ENCODE measurements at regions not wholly inside any gene's neighbourhood (a gene's known extent, or its start where the extent isn't known, plus 50 kb on each side); places are given as distances from the start of the nearest gene placed in this dataset.
"Not testable (repeated sequence)": the region's sequence is repeated elsewhere in the genome, so short reads cannot be mapped to it uniquely, and the experiment has no call there.

GRCh38 chr2:137912371-137912770, 51.9 kb upstream of the HNMT start:
- no peak overlapping the region for H4K91ac ChIP-seq (ENCODE audit: low read depth, low read length)
- no peak overlapping the region for H2AK5ac ChIP-seq (ENCODE audit: low read length)
- H3K9me3 ChIP-seq (ENCODE audit: insufficient read depth, low read depth, low read length), result no peaks in the 10 kb centered on the region
- H3K27me3 ChIP-seq (ENCODE audit: insufficient read depth, low read length), result no peaks in the 10 kb centered on the region
- no peaks in the 10 kb centered on the region for H3K79me2 ChIP-seq (ENCODE audit: control insufficient read depth, insufficient read depth, low read length, poor library complexity)
- no peak overlapping the region for H4K8ac ChIP-seq (ENCODE audit: low read depth, low read length)
- no peak overlapping the region for H3K14ac ChIP-seq (ENCODE audit: low read length)
- H3K4me1 ChIP-seq (ENCODE audit: control insufficient read depth in 1 of 2, insufficient read depth in 2 of 2, low read length in 2 of 2), result no peaks in the 10 kb centered on the region
- H3K4me2 ChIP-seq (ENCODE audit: low read length), result no peak overlapping the region
- no peaks in the 10 kb centered on the region for H3K36me3 ChIP-seq (ENCODE audit: control insufficient read depth in 1 of 2, insufficient read depth in 2 of 2, low read length in 2 of 2)
- no peak overlapping the region for H3K27ac ChIP-seq (ENCODE audit: low read depth, low read length)
- H2BK120ac ChIP-seq (ENCODE audit: insufficient read depth, low read length, poor library complexity), result peak overlapping the region; percentile 3
- H2BK12ac ChIP-seq (ENCODE audit: low read length), result no peak overlapping the region
- no peak overlapping the region for H3K4ac ChIP-seq (ENCODE audit: low read depth, low read length)
- no peak overlapping the region for H4K12ac ChIP-seq (ENCODE audit: low read depth, low read length)
- H3K4me3 ChIP-seq (ENCODE audit: low read depth, low read length), result no peak overlapping the region
- H3K18ac ChIP-seq (ENCODE audit: low read length), result no peak overlapping the region
- no CpG with 5 or more reads among the region's 2 CpGs for WGBS (ENCODE audit: extremely low coverage, insufficient coverage, insufficient read length)
- H2AFZ ChIP-seq (ENCODE audit: insufficient read depth, low read length, poor library complexity), result no peak overlapping the region
- no peak for DNase-seq
- no peak overlapping the region for H2BK5ac ChIP-seq (ENCODE audit: low read depth, low read length, poor library complexity)
- H3K79me1 ChIP-seq (ENCODE audit: low read length), result peaks cover 10% of the 10 kb centered on the region
- H3K9ac ChIP-seq (ENCODE audit: low read length), result no peak overlapping the region
- H3K23ac ChIP-seq (ENCODE audit: low read length), result no peak overlapping the region

GRCh38 chr2:137913169-137913568, 51.1 kb upstream of the HNMT start:
- Histone ChIP-seq H2AK5ac (ENCODE audit: low read length) (peak overlapping the region; percentile 53), H3K9ac (ENCODE audit: low read length) (no peak overlapping the region), H2BK120ac (ENCODE audit: insufficient read depth, low read length, poor library complexity) (peak overlapping the region; percentile 90), H4K8ac (ENCODE audit: low read depth, low read length) (peak overlapping the region; percentile 54), H2AFZ (ENCODE audit: insufficient read depth, low read length, poor library complexity) (no peak overlapping the region), H3K27ac (ENCODE audit: low read depth, low read length) (no peak overlapping the region), H3K4me3 (ENCODE audit: low read depth, low read length) (no peak overlapping the region), H2BK12ac (ENCODE audit: low read length) (peak overlapping the region; percentile 96), H3K27me3 (ENCODE audit: insufficient read depth, low read length) (no peaks in the 10 kb centered on the region), H3K9me3 (ENCODE audit: insufficient read depth, low read depth, low read length) (no peaks in the 10 kb centered on the region), H3K79me1 (ENCODE audit: low read length) (peaks cover 11% of the 10 kb centered on the region), H4K91ac (ENCODE audit: low read depth, low read length) (peak overlapping the region; percentile 82), H3K23ac (ENCODE audit: low read length) (no peak overlapping the region), H3K4me2 (ENCODE audit: low read length) (no peak overlapping the region), H2BK5ac (ENCODE audit: low read depth, low read length, poor library complexity) (peak overlapping the region; percentile 19), H3K14ac (ENCODE audit: low read length) (peak overlapping the region; percentile 70), H4K12ac (ENCODE audit: low read depth, low read length) (no peak overlapping the region), H3K79me2 (ENCODE audit: control insufficient read depth, insufficient read depth, low read length, poor library complexity) (no peaks in the 10 kb centered on the region), H3K4ac (ENCODE audit: low read depth, low read length) (peak overlapping the region; percentile 46), H3K18ac (ENCODE audit: low read length) (no peak overlapping the region), H3K4me1 (ENCODE audit: control insufficient read depth in 1 of 2, insufficient read depth in 2 of 2, low read length in 2 of 2) (no peaks in the 10 kb centered on the region), H3K36me3 (ENCODE audit: control insufficient read depth in 1 of 2, insufficient read depth in 2 of 2, low read length in 2 of 2) (no peaks in the 10 kb centered on the region)
- peak in 1 of 2 donors; percentile 14 for DNase-seq
- no CpG with 5 or more reads among the region's 4 CpGs for WGBS (ENCODE audit: extremely low coverage, insufficient coverage, insufficient read length)

- H3K79me2 ChIP-seq (ENCODE audit: control insufficient read depth, insufficient read depth, low read length, poor library complexity); H2AFZ ChIP-seq (ENCODE audit: insufficient read depth, low read length, poor library complexity); DNase-seq; H3K23ac ChIP-seq (ENCODE audit: low read length); H3K9me3 ChIP-seq (ENCODE audit: insufficient read depth, low read depth, low read length); H4K12ac ChIP-seq (ENCODE audit: low read depth, low read length); H3K36me3 ChIP-seq (ENCODE audit: control insufficient read depth in 1 of 2, insufficient read depth in 2 of 2, low read length in 2 of 2); H3K18ac ChIP-seq (ENCODE audit: low read length); H3K4me2 ChIP-seq (ENCODE audit: low read length); H3K9ac ChIP-seq (ENCODE audit: low read length); H3K4ac ChIP-seq (ENCODE audit: low read depth, low read length); H3K27me3 ChIP-seq (ENCODE audit: insufficient read depth, low read length); H3K4me1 ChIP-seq (ENCODE audit: control insufficient read depth in 1 of 2, insufficient read depth in 2 of 2, low read length in 2 of 2); H3K27ac ChIP-seq (ENCODE audit: low read depth, low read length); H2AK5ac ChIP-seq (ENCODE audit: low read length); H3K4me3 ChIP-seq (ENCODE audit: low read depth, low read length): not testable (repeated sequence)
- Histone ChIP-seq H3K79me1 (ENCODE audit: low read length) (peaks cover 12% of the 10 kb centered on the region), H2BK12ac (ENCODE audit: low read length) (peak overlapping the region; percentile 96), H3K14ac (ENCODE audit: low read length) (peak overlapping the region; percentile 73), H2BK120ac (ENCODE audit: insufficient read depth, low read length, poor library complexity) (peak overlapping the region; percentile 56), H2BK5ac (ENCODE audit: low read depth, low read length, poor library complexity) (peak overlapping the region; percentile 57), H4K91ac (ENCODE audit: low read depth, low read length) (peak overlapping the region; percentile 82), H4K8ac (ENCODE audit: low read depth, low read length) (peak overlapping the region; percentile 75)
- WGBS (ENCODE audit: extremely low coverage, insufficient coverage, insufficient read length), result no CpG with 5 or more reads among the region's 2 CpGs
Measured at GRCh38 chr2:137913648-137914047, 50.6 kb upstream of the HNMT start.

Measured in trophoblast cell (in vitro differentiated cells and primary cell).